HepG2 (cell line): ENCODE measurements at regions not wholly inside any gene's neighbourhood (a gene's known extent, or its start where the extent isn't known, plus 50 kb on each side); places are given as distances from the start of the nearest gene placed in this dataset.

ENCODE experiments used
- BRCA1 ChIP-seq: sonication (generic); formaldehyde crosslinking; IDR thresholded peaks from 2 replicates; pipeline ENCODE4 v1.4.0; 2020; ENCODE audit warnings: missing genetic modification reagents
- CTCF ChIP-seq: sonication (generic); formaldehyde crosslinking; IDR thresholded peaks from 2 replicates; pipeline ENCODE4 v1.5.0; 2020; ENCODE audit warnings: mild to moderate bottlenecking, missing genetic modification reagents, moderate library complexity
- DPF2 ChIP-seq: sonication (generic); formaldehyde crosslinking; IDR thresholded peaks from 2 replicates; pipeline ENCODE4 v1.4.0; 2020; ENCODE audit warnings: mild to moderate bottlenecking, low read depth, missing genetic modification reagents, borderline replicate concordance
- E2F1 ChIP-seq: sonication (generic); formaldehyde crosslinking; IDR thresholded peaks from 2 replicates; pipeline ENCODE4 v1.5.0; 2020; ENCODE audit warnings: missing genetic modification reagents
- EP300 ChIP-seq, 3 experiments: sonication (generic) in 1 of 3; formaldehyde crosslinking in 1 of 3; IDR thresholded peaks; 2 replicates each; pipeline versions ENCODE4 v1.5.1 to v1.6.1; 2011 to 2020; ENCODE audit warnings: low read depth in 2 of 3, low read length in 2 of 3, borderline replicate concordance in 1 of 3, improper control_type of control experiment in 1 of 3, mild to moderate bottlenecking in 1 of 3, missing genetic modification reagents in 1 of 3, moderate library complexity in 1 of 3
- MAX ChIP-seq: IDR thresholded peaks from 2 replicates; pipeline ENCODE4 v1.6.1; 2012; ENCODE audit warnings: inconsistent platforms
- RNF2 ChIP-seq: fragments of 450-650 bp; conservative IDR thresholded peaks from 2 replicates; pipeline ENCODE4 v1.6.1; 2016; ENCODE audit warnings: low read depth
- SIN3B ChIP-seq: fragments of 150-350 bp; IDR thresholded peaks from 2 replicates; pipeline ENCODE4 v1.6.1; 2014; ENCODE audit warnings: low read length
- ZBTB7A ChIP-seq: sonication (generic); formaldehyde crosslinking; IDR thresholded peaks from 2 replicates; pipeline ENCODE4 v1.8.0; 2022; ENCODE audit warnings: mild to moderate bottlenecking, missing genetic modification reagents
- ZNF362 ChIP-seq: sonication (generic); formaldehyde crosslinking; IDR thresholded peaks from 2 replicates; pipeline ENCODE4 v1.4.0; 2020; ENCODE audit warnings: missing genetic modification reagents, mild to moderate bottlenecking, borderline replicate concordance
- ZNF580 ChIP-seq: IDR thresholded peaks from 2 replicates; pipeline ENCODE4 v1.6.1; 2016; ENCODE audit warnings: low read depth, borderline replicate concordance
- ZNF704 ChIP-seq: sonication (generic); formaldehyde crosslinking; IDR thresholded peaks from 2 replicates; pipeline ENCODE4 v1.8.1; 2023; ENCODE audit warnings: mild to moderate bottlenecking, inconsistent platforms, moderate library complexity, missing genetic modification reagents, borderline replicate concordance

GRCh38 chr18:1541478-1541877 is 636.8 kb downstream of the ADCYAP1 start:
- TF ChIP-seq ZNF580 (no peak), ZNF704 (CRISPR knock-in tag) (no peak), EP300 (IDR thresholded peaks at IDR 0.05; ENCODE audit: low read depth in 2 of 2, low read length in 2 of 2) (no peak), EP300 (CRISPR knock-in tag; IDR thresholded peaks at IDR 0.05; ENCODE audit: borderline replicate concordance) (no peak), BRCA1 (no peak), ZBTB7A (no peak), CTCF (CRISPR knock-in tag) (no peak), SIN3B (no peak), RNF2 (no peak), MAX (no peak), DPF2 (no peak), ZNF362 (CRISPR knock-in tag) (no peak), E2F1 (CRISPR knock-in tag) (no peak)
